IMR-90 (cell line): ENCODE measurements at regions not wholly inside any gene's neighbourhood (a gene's known extent, or its start where the extent isn't known, plus 50 kb on each side); places are given as distances from the start of the nearest gene placed in this dataset.

Experiments used
- ATAC-seq: fragments of 200-7000 bp; cut with Tn5 transposase; 2 replicates; pipeline ENCODE4 v1.9.1; 2020; ENCODE audit warnings: low read depth, mild to moderate bottlenecking, moderate library complexity
- BruUV-seq: library from RNA; stranded (reverse); fragments of 400-500 nt; replicated peaks from 2 replicates; lab custom pipeline; 2021; lab: Mats Ljungman, UMichigan
- CTCF ChIA-PET: fragments of 300-600 bp; formaldehyde crosslinking; extraction: SDS; loops from one replicate; lab custom pipeline; 2021; ENCODE audit warnings: antibody characterized with exemption; lab: Yijun Ruan, JAX
- POLR2A ChIA-PET: fragments of 300-600 bp; sonication (Branson Sonifier 250); formaldehyde crosslinking; loops from one replicate; lab custom pipeline; 2022; ENCODE audit warnings: antibody characterized with exemption; ENCODE audit not compliant: unreplicated experiment; lab: Charles Lee
- DNase-seq: peaks from one replicate; pipeline ENCODE4 v3.0.0; 2013
- H2AFZ ChIP-seq: replicated peaks from 2 replicates; pipeline ENCODE3; 2013; ENCODE audit warnings: low read length, mild to moderate bottlenecking; ENCODE audit not compliant: poor library complexity
- H2AK5ac ChIP-seq: 2 replicates; pipeline ENCODE4 v1.6.1; 2013; ENCODE audit warnings: low read depth, low read length, inconsistent platforms
- H2AK9ac ChIP-seq: replicated peaks from 2 replicates; pipeline ENCODE3; 2013; ENCODE audit warnings: mild to moderate bottlenecking, low read depth, low read length, moderate library complexity; ENCODE audit not compliant: poor library complexity
- H2BK120ac ChIP-seq: 2 replicates; pipeline ENCODE4 v1.6.1; 2013; ENCODE audit warnings: low read depth, low read length, inconsistent platforms
- H2BK15ac ChIP-seq: 3 replicates; pipeline ENCODE4 v1.6.1; 2013; ENCODE audit warnings: low read depth, low read length, inconsistent platforms
- H2BK20ac ChIP-seq: 2 replicates; pipeline ENCODE4 v1.6.1; 2013; ENCODE audit warnings: low read depth, mild to moderate bottlenecking, inconsistent platforms, low read length, moderate library complexity
- H2BK5ac ChIP-seq: 2 replicates; pipeline ENCODE4 v1.6.1; 2013; ENCODE audit warnings: mild to moderate bottlenecking, low read depth, low read length, inconsistent platforms; ENCODE audit not compliant: poor library complexity, severe bottlenecking
- H3K14ac ChIP-seq: replicated peaks from 2 replicates; pipeline ENCODE4 v1.6.1; 2013; ENCODE audit warnings: low read depth, low read length, inconsistent platforms
- H3K18ac ChIP-seq: 2 replicates; pipeline ENCODE4 v1.6.1; 2013; ENCODE audit warnings: low read depth, low read length, control low read depth
- H3K23ac ChIP-seq: 2 replicates; pipeline ENCODE4 v1.6.1; 2013; ENCODE audit warnings: low read depth, low read length, inconsistent platforms
- H3K27ac ChIP-seq: 2 replicates; pipeline ENCODE4 v1.5.1; 2013; ENCODE audit warnings: mild to moderate bottlenecking, control low read depth, low read length; ENCODE audit not compliant: insufficient read depth
- H3K27me3 ChIP-seq: 2 replicates; pipeline ENCODE4 v1.6.1; 2013; ENCODE audit warnings: low read length; ENCODE audit not compliant: control insufficient read depth, insufficient read depth
- H3K36me3 ChIP-seq: 2 replicates; pipeline ENCODE4 v1.6.1; 2013; ENCODE audit warnings: low read length, mixed read lengths; ENCODE audit not compliant: control insufficient read depth, insufficient read depth
- H3K4ac ChIP-seq: 2 replicates; pipeline ENCODE4 v1.6.1; 2013; ENCODE audit warnings: low read depth, low read length, inconsistent platforms
- H3K4me1 ChIP-seq: 2 replicates; pipeline ENCODE4 v1.6.1; 2013; ENCODE audit warnings: low read length, mixed read lengths; ENCODE audit not compliant: control insufficient read depth, insufficient read depth
- H3K4me2 ChIP-seq: 2 replicates; pipeline ENCODE4 v1.6.1; 2013; ENCODE audit warnings: low read depth, mild to moderate bottlenecking, control low read depth, low read length, moderate library complexity
- H3K4me3 ChIP-seq: 2 replicates; pipeline ENCODE4 v1.5.1; 2013; ENCODE audit warnings: low read depth, mild to moderate bottlenecking, control low read depth, low read length, moderate library complexity; ENCODE audit not compliant: insufficient read depth
- H3K56ac ChIP-seq: 2 replicates; pipeline ENCODE4 v1.6.1; 2013; ENCODE audit warnings: low read length, inconsistent platforms; ENCODE audit not compliant: insufficient read depth; ENCODE audit errors: extremely low read depth
- H3K79me1 ChIP-seq, 2 experiments: 2 replicates each; pipeline ENCODE4 v1.6.1; 2013; ENCODE audit warnings: low read length in 2 of 2, inconsistent platforms in 1 of 2, low read depth in 1 of 2
- H3K9ac ChIP-seq: 2 replicates; pipeline ENCODE4 v1.6.1; 2013; ENCODE audit warnings: low read depth, low read length, control low read depth
- H3K9me1 ChIP-seq: 2 replicates; pipeline ENCODE4 v1.6.1; 2013; ENCODE audit warnings: low read length, inconsistent platforms; ENCODE audit not compliant: insufficient read depth
- H3K9me3 ChIP-seq: 2 replicates; pipeline ENCODE4 v1.6.1; 2013; ENCODE audit warnings: low read length; ENCODE audit not compliant: control insufficient read depth, insufficient read depth
- H4K20me1 ChIP-seq: 2 replicates; pipeline ENCODE4 v1.6.1; 2013; ENCODE audit warnings: low read length, inconsistent platforms; ENCODE audit not compliant: insufficient read depth
- H4K5ac ChIP-seq: 2 replicates; pipeline ENCODE4 v1.6.1; 2013; ENCODE audit warnings: mild to moderate bottlenecking, low read depth, low read length, control low read depth
- H4K8ac ChIP-seq, 2 experiments: 2 replicates each; pipeline ENCODE4 v1.6.1; 2013; ENCODE audit warnings: low read depth in 2 of 2, low read length in 2 of 2, control low read depth in 1 of 2, inconsistent platforms in 1 of 2
- H4K91ac ChIP-seq: 2 replicates; pipeline ENCODE4 v1.6.1; 2013; ENCODE audit warnings: low read depth, low read length, inconsistent platforms; ENCODE audit not compliant: insufficient read depth
- BHLHE40 ChIP-seq: fragments of 150-350 bp; IDR thresholded peaks from 2 replicates; pipeline ENCODE4 v1.6.1; 2016; ENCODE audit warnings: mild to moderate bottlenecking, low read depth, low read length
- CEBPB ChIP-seq: IDR thresholded peaks from 2 replicates; pipeline ENCODE4 v1.6.1; 2012; ENCODE audit warnings: low read depth, low read length, improper control_type of control experiment
- CHD1 ChIP-seq: IDR thresholded peaks from 2 replicates; pipeline ENCODE4 v1.6.1; 2012; ENCODE audit warnings: low read depth, low read length, improper control_type of control experiment
- CTCF ChIP-seq: conservative IDR thresholded peaks from 2 replicates; pipeline ENCODE4 v1.5.1; 2012; ENCODE audit warnings: mild to moderate bottlenecking, low read depth, low read length, improper control_type of control experiment
- ELK1 ChIP-seq: fragments of 150-350 bp; IDR thresholded peaks from 2 replicates; pipeline ENCODE4 v1.6.1; 2016; ENCODE audit warnings: low read depth, mild to moderate bottlenecking, low read length, moderate library complexity, borderline replicate concordance
- FOS ChIP-seq: fragments of 150-350 bp; IDR thresholded peaks from 2 replicates; pipeline ENCODE4 v1.6.1; 2016; ENCODE audit warnings: low read depth, low read length
- MAFK ChIP-seq: IDR thresholded peaks from 2 replicates; pipeline ENCODE4 v1.6.1; 2012; ENCODE audit warnings: low read depth, low read length, improper control_type of control experiment
- MAZ ChIP-seq: IDR thresholded peaks from 2 replicates; pipeline ENCODE4 v1.6.1; 2012; ENCODE audit warnings: low read depth, mild to moderate bottlenecking, low read length, improper control_type of control experiment, moderate library complexity, borderline replicate concordance
- MXI1 ChIP-seq: IDR thresholded peaks from 2 replicates; pipeline ENCODE4 v1.6.1; 2012; ENCODE audit warnings: low read depth, mild to moderate bottlenecking, low read length, moderate library complexity, borderline replicate concordance
- NFE2L2 ChIP-seq: fragments of 150-350 bp; IDR thresholded peaks from 2 replicates; pipeline ENCODE4 v1.6.1; 2016; ENCODE audit warnings: low read depth, mild to moderate bottlenecking, low read length
- POLR2A ChIP-seq: IDR thresholded peaks from 2 replicates; pipeline ENCODE4 v1.6.1; 2012; ENCODE audit warnings: mild to moderate bottlenecking, low read depth, low read length
- RAD21 ChIP-seq: IDR thresholded peaks from 2 replicates; pipeline ENCODE4 v1.6.1; 2012; ENCODE audit warnings: low read length, improper control_type of control experiment
- RCOR1 ChIP-seq: IDR thresholded peaks from 2 replicates; pipeline ENCODE4 v1.6.1; 2012; ENCODE audit warnings: mild to moderate bottlenecking, low read length, improper control_type of control experiment; ENCODE audit not compliant: insufficient replicate concordance
- RFX5 ChIP-seq: IDR thresholded peaks from 2 replicates; pipeline ENCODE4 v1.8.0; 2012; ENCODE audit warnings: low read depth, mild to moderate bottlenecking, low read length, moderate library complexity
- SMC3 ChIP-seq: fragments of 150-350 bp; IDR thresholded peaks from 2 replicates; pipeline ENCODE4 v1.6.1; 2016; ENCODE audit warnings: low read depth, mild to moderate bottlenecking, antibody characterized with exemption, low read length, moderate library complexity
- WGBS, 2 experiments: methylation state at CpG; one replicate each; pipeline versions ENCODE4 v1.1.5 to v1.1.7; 2013; ENCODE audit warnings: missing lambda C conversion rate in 2 of 2; ENCODE audit not compliant: insufficient read length in 1 of 2; ENCODE audit errors: extremely low coverage in 2 of 2; 5-methylcytosine and 5-hydroxymethylcytosine counted together
- dilution Hi-C: fragments of 300-500 bp; cut with HindIII; formaldehyde crosslinking; loops from one replicate; pipeline ENCODE4 v1.14.3; 2018; ENCODE audit warnings: low sequenced_read_pairs; ENCODE audit not compliant: unreplicated experiment
- in situ Hi-C: fragments of 300-500 bp; cut with MboI; formaldehyde crosslinking; loops from 3 replicates; pipeline ENCODE4 v1.14.3; 2019; ENCODE audit warnings: low sequenced_read_pairs, inconsistent platforms, mixed read lengths
- intact Hi-C: fragments of 100-400 bp; cut with micrococcal nuclease; formaldehyde crosslinking; loops from 2 replicates; pipeline ENCODE4 v1.10.0; 2022
- TF ChIP-seq, protein P1 (sequence below): fragments of 150-350 bp; IDR thresholded peaks from 2 replicates; pipeline ENCODE4 v1.6.1; 2017; ENCODE audit warnings: mild to moderate bottlenecking, antibody characterized with exemption, low read length, low read depth

GRCh38 chr1:55781944-55782482 is 566.8 kb upstream of the USP24 start:
- H3K79me1 ChIP-seq: no peaks in the 10 kb centered on the region
- H3K36me3 ChIP-seq: no peaks in the 10 kb centered on the region
- TF ChIP-seq RFX5 (no peak), BHLHE40 (peak; percentile 58; the same call in 1 of the 2 replicates), CEBPB (peak; percentile 28; the same call in 1 of the 2 replicates), RCOR1 (no peak), SMC3 (no peak), NFE2L2 (no peak), RAD21 (no peak), POLR2A (no peak), MXI1 (no peak), CHD1 (no peak), ELK1 (no peak), CTCF (no peak), MAZ (no peak), MAFK (no peak), FOS (peak; percentile 96)
- TF ChIP-seq, protein P1, sequence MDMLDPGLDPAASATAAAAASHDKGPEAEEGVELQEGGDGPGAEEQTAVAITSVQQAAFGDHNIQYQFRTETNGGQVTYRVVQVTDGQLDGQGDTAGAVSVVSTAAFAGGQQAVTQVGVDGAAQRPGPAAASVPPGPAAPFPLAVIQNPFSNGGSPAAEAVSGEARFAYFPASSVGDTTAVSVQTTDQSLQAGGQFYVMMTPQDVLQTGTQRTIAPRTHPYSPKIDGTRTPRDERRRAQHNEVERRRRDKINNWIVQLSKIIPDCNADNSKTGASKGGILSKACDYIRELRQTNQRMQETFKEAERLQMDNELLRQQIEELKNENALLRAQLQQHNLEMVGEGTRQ: peak; percentile 41; the same call in 1 of the 2 replicates
- H3K4me2 ChIP-seq: no peak overlapping the region
- intact Hi-C loops (no loop called here), dilution Hi-C loops (no loop called here), in situ Hi-C loops (no loop called here)
- no peaks in the 10 kb centered on the region for H4K20me1 ChIP-seq
- no peak overlapping the region for H2AK9ac ChIP-seq
- peaks cover 5% of the 10 kb centered on the region for H3K4me1 ChIP-seq
- no peak overlapping the region for H3K23ac ChIP-seq
- no peak overlapping the region for H3K9ac ChIP-seq
- no peaks in the 10 kb centered on the region for H3K27me3 ChIP-seq
- H3K4ac ChIP-seq: no peak overlapping the region; the same call in 1 of the 2 replicates
- DNase-seq: peak; percentile 94
- no peak overlapping the region for H2BK5ac ChIP-seq
- ATAC-seq: peak; percentile 97
- H3K4me3 ChIP-seq: no peak overlapping the region
- peaks cover 2% of the 10 kb centered on the region; the same call in 1 of the 2 replicates for H3K9me1 ChIP-seq
- no peak overlapping the region for H4K91ac ChIP-seq
- ChIA-PET POLR2A (no interaction called here), CTCF (interaction anchor here (0.6 to 2.2 kb wide), 2 partner anchors 11 to 53 kb away, joined by 5 to 8 read pairs; no protein-coding TSS in a partner anchor)
- no peak overlapping the region for H3K56ac ChIP-seq
- peak overlapping the region; percentile 25 for H2AFZ ChIP-seq
- peak overlapping the region; percentile 10; the same call in 1 of the 2 replicates for H3K27ac ChIP-seq
- H2BK120ac ChIP-seq: 0 out of 2 replicates have a peak overlapping the region, but pooled peaks have one; percentile 13
- H2BK15ac ChIP-seq: no peak overlapping the region
- no peaks in the 10 kb centered on the region; the same call in 1 of the 2 replicates for H3K9me3 ChIP-seq
- H2AK5ac ChIP-seq: no peak overlapping the region
- H2BK20ac ChIP-seq: peak overlapping the region; percentile 47; the same call in 1 of the 2 replicates
- no TSS peak for BruUV-seq
- no CpG with 5 or more reads among the region's 3 CpGs for WGBS, 2 experiments
- no peak overlapping the region for H4K5ac ChIP-seq
- H4K8ac ChIP-seq: no peak overlapping the region
- no peak overlapping the region for H3K14ac ChIP-seq
- no peak overlapping the region for H3K18ac ChIP-seq
